ENCODE measurements at regions not wholly inside any gene's neighbourhood (a gene's known extent, or its start where the extent isn't known, plus 50 kb on each side); places are given as distances from the start of the nearest gene placed in this dataset.
A peak's percentile ranks its signal among the peaks of the same experiment; 100 is the strongest.

DNA sequence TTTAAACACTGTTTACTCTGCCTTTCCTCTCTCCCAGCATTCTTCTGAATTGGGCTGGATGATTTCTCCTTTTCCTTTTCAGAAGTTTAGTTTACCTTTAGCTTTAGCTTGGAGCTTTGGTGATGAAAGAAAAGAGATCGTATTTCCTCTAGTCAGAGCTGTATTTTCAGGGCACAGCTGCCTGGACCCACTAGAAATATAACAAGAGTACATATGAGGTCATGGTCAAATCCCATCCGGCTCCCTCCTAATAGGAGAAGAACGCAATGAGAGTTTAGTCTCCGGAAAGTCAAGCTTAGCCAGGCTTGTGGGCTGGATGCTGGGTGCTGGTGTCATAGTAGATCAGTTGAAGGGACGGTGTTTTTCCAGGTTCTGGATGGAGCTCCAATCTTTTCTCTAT lies 177.1 kb upstream of the PFN2 start:
- Histone ChIP-seq H3K27ac (no peak overlapping the region), H3K4me3 (no peak overlapping the region), H3K4me1 (ENCODE audit: low read depth) (no peaks in the 10 kb centered on the region), H3K27me3 (no peaks in the 10 kb centered on the region), H3K36me3 (no peaks in the 10 kb centered on the region), H3K9me3 (ENCODE audit: low read depth) (no peaks in the 10 kb centered on the region)
- TF ChIP-seq, protein P1, sequence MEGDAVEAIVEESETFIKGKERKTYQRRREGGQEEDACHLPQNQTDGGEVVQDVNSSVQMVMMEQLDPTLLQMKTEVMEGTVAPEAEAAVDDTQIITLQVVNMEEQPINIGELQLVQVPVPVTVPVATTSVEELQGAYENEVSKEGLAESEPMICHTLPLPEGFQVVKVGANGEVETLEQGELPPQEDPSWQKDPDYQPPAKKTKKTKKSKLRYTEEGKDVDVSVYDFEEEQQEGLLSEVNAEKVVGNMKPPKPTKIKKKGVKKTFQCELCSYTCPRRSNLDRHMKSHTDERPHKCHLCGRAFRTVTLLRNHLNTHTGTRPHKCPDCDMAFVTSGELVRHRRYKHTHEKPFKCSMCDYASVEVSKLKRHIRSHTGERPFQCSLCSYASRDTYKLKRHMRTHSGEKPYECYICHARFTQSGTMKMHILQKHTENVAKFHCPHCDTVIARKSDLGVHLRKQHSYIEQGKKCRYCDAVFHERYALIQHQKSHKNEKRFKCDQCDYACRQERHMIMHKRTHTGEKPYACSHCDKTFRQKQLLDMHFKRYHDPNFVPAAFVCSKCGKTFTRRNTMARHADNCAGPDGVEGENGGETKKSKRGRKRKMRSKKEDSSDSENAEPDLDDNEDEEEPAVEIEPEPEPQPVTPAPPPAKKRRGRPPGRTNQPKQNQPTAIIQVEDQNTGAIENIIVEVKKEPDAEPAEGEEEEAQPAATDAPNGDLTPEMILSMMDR (IDR thresholded peaks at IDR 0.05; ENCODE audit: low read depth, low read length), result no peak
- peak in 1 of 2 donors; percentile 58 for DNase-seq (ENCODE audit: low read depth in 1 of 2, low spot score in 1 of 2)

DNA sequence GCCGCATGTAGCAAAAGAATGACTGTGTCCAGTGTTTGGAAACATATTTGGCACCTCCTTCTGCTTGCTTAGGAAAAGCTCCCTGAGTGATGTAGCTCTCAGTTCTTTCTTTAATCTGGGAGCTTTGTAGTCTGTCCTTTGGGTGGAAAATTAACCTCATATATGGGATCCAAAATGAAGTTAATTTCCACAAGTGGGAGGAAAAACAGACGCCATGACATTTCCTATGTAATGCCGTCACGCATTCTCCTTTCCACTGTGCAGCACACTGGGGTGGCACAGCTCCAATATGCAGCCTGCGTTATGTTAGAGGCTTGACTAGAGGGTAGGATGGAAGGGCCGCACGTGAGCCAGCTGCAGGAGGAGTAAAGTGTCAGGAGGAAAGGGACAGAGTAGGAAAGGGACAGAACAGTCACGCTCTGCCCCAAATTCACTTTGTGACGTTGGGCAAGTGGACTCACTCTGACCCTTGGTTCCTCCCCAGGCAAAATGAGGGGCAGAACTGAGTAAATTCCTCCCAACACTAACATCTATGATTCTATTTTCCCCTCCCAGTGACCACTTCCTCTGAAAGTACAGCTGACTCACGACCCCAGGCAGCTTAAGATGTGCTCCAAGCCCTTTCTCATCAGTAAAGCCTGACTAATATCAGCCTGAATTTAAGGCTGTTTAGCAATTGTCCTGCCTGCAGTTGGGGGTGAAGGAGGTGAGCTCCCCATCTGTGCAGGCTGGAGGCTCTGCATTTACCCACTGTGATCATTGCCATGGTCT lies 176.5 kb upstream of the PFN2 start:
- H3K27me3 ChIP-seq, result no peaks in the 10 kb centered on the region
- no peaks in the 10 kb centered on the region for H3K36me3 ChIP-seq
- TF ChIP-seq, protein P1 (IDR thresholded peaks at IDR 0.05; ENCODE audit: low read depth, low read length), result no peak
- no peak overlapping the region for H3K27ac ChIP-seq
- no peaks in the 10 kb centered on the region for H3K9me3 ChIP-seq (ENCODE audit: low read depth)
- no peak overlapping the region for H3K4me3 ChIP-seq
- DNase-seq (ENCODE audit: low read depth in 1 of 2, low spot score in 1 of 2), result peak in 1 of 2 donors; percentile 93
- H3K4me1 ChIP-seq (ENCODE audit: low read depth), result no peaks in the 10 kb centered on the region

DNA sequence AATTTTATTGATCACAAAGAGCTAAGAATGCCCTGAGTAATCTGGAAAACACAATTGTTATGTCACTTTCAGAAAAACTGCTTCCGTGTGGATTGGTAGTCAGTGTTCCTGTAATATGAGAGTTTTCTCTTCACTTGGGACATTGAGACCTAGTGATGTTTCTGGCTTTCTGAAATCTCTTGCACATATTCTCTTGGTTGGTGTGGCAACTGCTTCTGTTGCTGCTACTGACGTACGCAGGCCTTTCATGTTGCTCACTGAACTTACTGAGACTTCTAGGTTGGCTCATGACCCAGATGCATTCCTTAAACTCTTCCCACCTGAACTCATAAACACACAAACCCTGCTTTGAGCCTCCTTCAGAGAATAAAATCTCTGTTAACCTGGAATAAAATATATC lies 175.0 kb upstream of the PFN2 start:
- TF ChIP-seq, protein P1 (IDR thresholded peaks at IDR 0.05; ENCODE audit: low read depth, low read length), result no peak
- Histone ChIP-seq H3K27me3 (no peaks in the 10 kb centered on the region), H3K9me3 (ENCODE audit: low read depth) (no peaks in the 10 kb centered on the region), H3K27ac (no peak overlapping the region), H3K36me3 (no peaks in the 10 kb centered on the region), H3K4me1 (ENCODE audit: low read depth) (no peaks in the 10 kb centered on the region), H3K4me3 (no peak overlapping the region)
- DNase-seq (ENCODE audit: low read depth in 1 of 2, low spot score in 1 of 2), result peak in 1 of 2 donors; percentile 33

DNA sequence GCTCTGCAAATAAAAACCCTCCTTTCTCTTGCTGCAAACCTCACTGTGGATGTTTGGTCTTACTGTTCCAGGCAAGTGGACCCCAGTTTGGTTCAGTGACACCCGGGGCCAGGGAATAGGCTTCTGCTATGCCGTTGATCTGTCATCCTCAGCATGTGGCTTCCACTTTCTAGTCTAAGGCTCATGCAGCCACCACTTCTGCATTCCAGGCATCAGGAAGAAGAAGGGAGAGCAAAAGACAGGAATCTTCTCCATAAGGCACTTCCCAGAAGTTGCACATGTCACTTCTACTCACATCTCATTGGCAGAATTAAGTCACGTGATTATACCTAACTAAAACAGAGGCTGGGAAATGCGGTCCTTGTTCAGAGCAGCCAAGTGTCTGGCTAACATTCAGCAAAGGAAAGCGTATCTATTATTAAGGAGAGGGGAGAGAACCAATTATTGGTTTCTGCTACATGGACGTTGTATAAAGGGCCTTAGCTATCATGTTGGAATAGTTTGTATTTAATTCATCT lies 173.6 kb upstream of the PFN2 start:
- Histone ChIP-seq H3K27me3 (no peaks in the 10 kb centered on the region), H3K4me1 (ENCODE audit: low read depth) (no peaks in the 10 kb centered on the region)
- TF ChIP-seq, protein P1 (IDR thresholded peaks at IDR 0.05; ENCODE audit: low read depth, low read length), result no peak

DNA sequence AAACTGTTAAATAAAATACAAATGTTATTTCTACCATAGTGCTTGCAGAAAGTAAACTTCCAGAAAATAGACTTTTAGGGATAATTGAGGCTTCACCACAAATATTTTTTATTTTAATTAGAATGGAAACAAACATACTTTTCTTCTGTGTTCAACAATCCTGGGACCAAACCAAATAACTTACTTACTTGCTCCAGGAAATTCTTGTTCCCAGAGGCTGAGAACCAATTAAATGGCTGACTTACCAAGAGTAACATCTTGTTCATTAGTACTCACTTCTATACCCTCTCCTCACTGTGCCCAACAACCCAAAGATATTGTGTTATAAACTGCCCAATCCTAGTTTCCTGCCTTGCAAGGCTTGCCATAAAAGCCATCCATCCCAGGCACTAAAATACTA lies 172.2 kb upstream of the PFN2 start:
- Histone ChIP-seq H3K27me3 (no peaks in the 10 kb centered on the region), H3K36me3 (no peaks in the 10 kb centered on the region), H3K4me1 (ENCODE audit: low read depth) (no peaks in the 10 kb centered on the region), H3K4me3 (no peak overlapping the region), H3K27ac (no peak overlapping the region), H3K9me3 (ENCODE audit: low read depth) (no peaks in the 10 kb centered on the region)
- TF ChIP-seq, protein P1 (IDR thresholded peaks at IDR 0.05; ENCODE audit: low read depth, low read length), result no peak
- no peak for DNase-seq (ENCODE audit: low read depth in 1 of 2, low spot score in 1 of 2)

More for the DNA sequence above, 173.6 kb upstream of the PFN2 start:
- DNase-seq (ENCODE audit: low read depth in 1 of 2, low spot score in 1 of 2), result no peak
- no peaks in the 10 kb centered on the region for H3K36me3 ChIP-seq
- no peaks in the 10 kb centered on the region for H3K9me3 ChIP-seq (ENCODE audit: low read depth)
- H3K27ac ChIP-seq, result no peak overlapping the region
- no peak overlapping the region for H3K4me3 ChIP-seq

Measured in cardiac muscle cell (in vitro differentiated cells and primary cell).